GM12878 (cell line): ENCODE measurements at regions not wholly inside any gene's neighbourhood (a gene's known extent, or its start where the extent isn't known, plus 50 kb on each side); places are given as distances from the start of the nearest gene placed in this dataset.

Source experiments
- ATAC-seq: fragments of 200-7000 bp; cut with Tn5 transposase; 3 replicates; pipeline ENCODE4 v1.9.1; 2020; ENCODE audit warnings: mild to moderate bottlenecking, moderate library complexity
- BruUV-seq: library from RNA; stranded (reverse); fragments of 400-500 nt; replicated peaks from 2 replicates; lab custom pipeline; 2021; lab: Mats Ljungman, UMichigan
- CTCF ChIA-PET: fragments of 300-600 bp; sonication (Branson Sonifier 250); formaldehyde crosslinking; extraction: SDS; loops from one replicate; lab custom pipeline; 2021; ENCODE audit warnings: inconsistent platforms; lab: Yijun Ruan, JAX
- POLR2A ChIA-PET: fragments of 350-600 bp; formaldehyde crosslinking; extraction: SDS; loops from one replicate; lab custom pipeline; 2021; ENCODE audit warnings: inconsistent platforms; lab: Charles Lee
- RAD21 ChIA-PET: fragments of 300-600 bp; sonication (Branson Sonifier 250); formaldehyde crosslinking; loops from one replicate; lab custom pipeline; 2023; ENCODE audit warnings: antibody characterized with exemption; ENCODE audit not compliant: unreplicated experiment; lab: Charles Lee
- SMC1A ChIA-PET: fragments of 300-600 bp; sonication (Branson Sonifier 250); formaldehyde crosslinking; loops from one replicate; lab custom pipeline; 2023; ENCODE audit not compliant: unreplicated experiment, uncharacterized antibody; lab: Charles Lee
- DNase-seq: peaks from one replicate; pipeline ENCODE4 v3.0.0-alpha.2; 2011; ENCODE audit warnings: low read depth, low spot score
- FAIRE-seq: peaks from 3 replicates; lab custom pipeline; 2011; peaks lifted over from hg19 to GRCh38; lab: Jason Lieb, UNC
- H2AFZ ChIP-seq: 2 replicates; pipeline ENCODE4 v1.6.0; 2011; ENCODE audit warnings: low read depth, low read length, control low read depth; ENCODE audit not compliant: control insufficient read depth
- H3K27ac ChIP-seq: 2 replicates; pipeline ENCODE4 v1.5.1; 2011; ENCODE audit warnings: control low read depth; ENCODE audit not compliant: control insufficient read depth, insufficient read depth
- H3K27me3 ChIP-seq, 2 experiments: replicated peaks in 1 of 2; 2 replicates each; pipeline versions ENCODE4 v1.6.0 to v1.6.1; 2011; ENCODE audit warnings: low read length in 1 of 2; ENCODE audit not compliant: control insufficient read depth in 2 of 2, insufficient read depth in 2 of 2
- H3K36me3 ChIP-seq, 2 experiments: 2 replicates each; pipeline ENCODE4 v1.5.1; 2011; ENCODE audit warnings: low read length in 1 of 2; ENCODE audit not compliant: control insufficient read depth in 2 of 2, insufficient read depth in 2 of 2
- H3K4me1 ChIP-seq: 2 replicates; pipeline ENCODE4 v1.6.1; 2011; ENCODE audit warnings: mild to moderate bottlenecking, low read length, moderate library complexity, mixed read lengths; ENCODE audit not compliant: control insufficient read depth, insufficient read depth
- H3K4me2 ChIP-seq: 2 replicates; pipeline ENCODE4 v1.6.0; 2011; ENCODE audit warnings: control low read depth; ENCODE audit not compliant: control insufficient read depth, insufficient read depth
- H3K4me3 ChIP-seq: fragments of 200-600 bp; sonication (generic); 2 replicates; pipeline ENCODE4 v1.5.1; 2016
- H3K79me2 ChIP-seq: 2 replicates; pipeline ENCODE4 v1.6.0; 2011; ENCODE audit warnings: low read length; ENCODE audit not compliant: control insufficient read depth, insufficient read depth
- H3K9ac ChIP-seq: 2 replicates; pipeline ENCODE4 v1.8.0; 2011; ENCODE audit warnings: low read length, control low read depth, mixed read lengths; ENCODE audit not compliant: control insufficient read depth, insufficient read depth
- H3K9me3 ChIP-seq: replicated peaks from 3 replicates; pipeline ENCODE4 v1.5.1; 2011; ENCODE audit warnings: mild to moderate bottlenecking, low read length; ENCODE audit not compliant: control insufficient read depth, insufficient read depth
- H4K20me1 ChIP-seq: 2 replicates; pipeline ENCODE4 v1.6.0; 2011; ENCODE audit not compliant: control insufficient read depth, insufficient read depth
- ESRRA ChIP-seq: IDR thresholded peaks from 2 replicates; pipeline ENCODE4 v1.6.1; 2012; ENCODE audit warnings: mild to moderate bottlenecking, low read length, improper control_type of control experiment
- NFIC ChIP-seq: IDR thresholded peaks from 2 replicates; pipeline ENCODE4 v1.6.1; 2012; ENCODE audit warnings: low read depth, mild to moderate bottlenecking, inconsistent platforms, low read length, moderate library complexity
- PRDM15 ChIP-seq: fragments of 450-650 bp; formaldehyde crosslinking; IDR thresholded peaks from 2 replicates; pipeline ENCODE4 v1.4.0; 2020; ENCODE audit warnings: mild to moderate bottlenecking, moderate library complexity
- ZBTB4 ChIP-seq: fragments of 450-650 bp; formaldehyde crosslinking; IDR thresholded peaks from 2 replicates; pipeline ENCODE4 v1.4.0; 2022; ENCODE audit warnings: mild to moderate bottlenecking, moderate library complexity
- WGBS: methylation state at CpG from one replicate; pipeline ENCODE4 v1.1.6; 2016; ENCODE audit warnings: low lambda C conversion rate; ENCODE audit not compliant: insufficient replicate concordance, insufficient coverage; ENCODE audit errors: missing lambda C conversion rate; 5-methylcytosine and 5-hydroxymethylcytosine counted together
- in situ Hi-C: fragments of 300-500 bp; cut with MboI; formaldehyde crosslinking; loops from 9 replicates; pipeline ENCODE4 v1.14.3; 2018; ENCODE audit warnings: mixed read lengths
- intact Hi-C: fragments of 100-400 bp; cut with micrococcal nuclease; formaldehyde crosslinking; loops from one replicate; pipeline ENCODE4 v1.14.2; 2022; ENCODE audit not compliant: unreplicated experiment
- TF ChIP-seq, protein P1 (sequence below): fragments of 450-650 bp; IDR thresholded peaks from 2 replicates; pipeline ENCODE4 v1.6.1; 2017; ENCODE audit warnings: mild to moderate bottlenecking, moderate library complexity

GRCh38 chrX:74248889-74249288, 55.1 kb upstream of the ZCCHC13 start:
- no peak overlapping the region for H3K9ac ChIP-seq

DNA sequence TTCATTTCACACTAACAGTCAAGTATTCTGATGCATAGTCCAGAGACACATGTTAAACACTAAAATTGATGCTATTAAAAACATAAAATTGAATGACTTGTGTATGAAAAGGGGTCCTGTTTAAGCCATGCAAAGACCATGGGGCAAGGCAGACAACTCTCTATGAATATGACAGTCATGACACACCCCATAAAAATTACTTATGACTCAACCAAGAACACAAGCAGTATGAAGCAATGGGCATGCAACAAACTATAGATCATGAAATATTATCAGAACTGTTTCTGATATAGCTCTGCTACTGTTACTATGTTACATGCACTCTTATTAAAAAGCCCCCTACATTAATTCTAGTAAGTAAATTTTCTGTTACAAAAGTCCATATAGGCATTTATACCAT, 57.5 kb upstream of the ZCCHC13 start:
- H3K4me3 ChIP-seq: no peak overlapping the region
- SMC1A ChIA-PET: no interaction called here
- no peak for TF ChIP-seq PRDM15
- TF ChIP-seq, protein P1, sequence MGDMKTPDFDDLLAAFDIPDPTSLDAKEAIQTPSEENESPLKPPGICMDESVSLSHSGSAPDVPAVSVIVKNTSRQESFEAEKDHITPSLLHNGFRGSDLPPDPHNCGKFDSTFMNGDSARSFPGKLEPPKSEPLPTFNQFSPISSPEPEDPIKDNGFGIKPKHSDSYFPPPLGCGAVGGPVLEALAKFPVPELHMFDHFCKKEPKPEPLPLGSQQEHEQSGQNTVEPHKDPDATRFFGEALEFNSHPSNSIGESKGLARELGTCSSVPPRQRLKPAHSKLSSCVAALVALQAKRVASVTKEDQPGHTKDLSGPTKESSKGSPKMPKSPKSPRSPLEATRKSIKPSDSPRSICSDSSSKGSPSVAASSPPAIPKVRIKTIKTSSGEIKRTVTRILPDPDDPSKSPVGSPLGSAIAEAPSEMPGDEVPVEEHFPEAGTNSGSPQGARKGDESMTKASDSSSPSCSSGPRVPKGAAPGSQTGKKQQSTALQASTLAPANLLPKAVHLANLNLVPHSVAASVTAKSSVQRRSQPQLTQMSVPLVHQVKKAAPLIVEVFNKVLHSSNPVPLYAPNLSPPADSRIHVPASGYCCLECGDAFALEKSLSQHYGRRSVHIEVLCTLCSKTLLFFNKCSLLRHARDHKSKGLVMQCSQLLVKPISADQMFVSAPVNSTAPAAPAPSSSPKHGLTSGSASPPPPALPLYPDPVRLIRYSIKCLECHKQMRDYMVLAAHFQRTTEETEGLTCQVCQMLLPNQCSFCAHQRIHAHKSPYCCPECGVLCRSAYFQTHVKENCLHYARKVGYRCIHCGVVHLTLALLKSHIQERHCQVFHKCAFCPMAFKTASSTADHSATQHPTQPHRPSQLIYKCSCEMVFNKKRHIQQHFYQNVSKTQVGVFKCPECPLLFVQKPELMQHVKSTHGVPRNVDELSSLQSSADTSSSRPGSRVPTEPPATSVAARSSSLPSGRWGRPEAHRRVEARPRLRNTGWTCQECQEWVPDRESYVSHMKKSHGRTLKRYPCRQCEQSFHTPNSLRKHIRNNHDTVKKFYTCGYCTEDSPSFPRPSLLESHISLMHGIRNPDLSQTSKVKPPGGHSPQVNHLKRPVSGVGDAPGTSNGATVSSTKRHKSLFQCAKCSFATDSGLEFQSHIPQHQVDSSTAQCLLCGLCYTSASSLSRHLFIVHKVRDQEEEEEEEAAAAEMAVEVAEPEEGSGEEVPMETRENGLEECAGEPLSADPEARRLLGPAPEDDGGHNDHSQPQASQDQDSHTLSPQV: no peak
- TF ChIP-seq ZBTB4 (CRISPR knock-in tag): no peak
- TF ChIP-seq ESRRA: no peak

More at GRCh38 chrX:74248889-74249288, 55.1 kb upstream of the ZCCHC13 start:
- Histone ChIP-seq H3K79me2 (no peaks in the 10 kb centered on the region), H3K4me3 (no peak overlapping the region), H3K27me3 (no peaks in the 10 kb centered on the region), H3K36me3 (no peaks in the 10 kb centered on the region; a peak in 1 of 4 replicates), H2AFZ (no peak overlapping the region), H3K27ac (no peak overlapping the region), H3K9me3 (no peaks in the 10 kb centered on the region), H3K4me2 (no peak overlapping the region), H4K20me1 (no peaks in the 10 kb centered on the region), H3K4me1 (no peaks in the 10 kb centered on the region)
- no TSS peak for BruUV-seq
- DNase-seq: no peak
- no peak for TF ChIP-seq NFIC
- in situ Hi-C loops: no loop called here
- ChIA-PET SMC1A (no interaction called here), CTCF (no interaction called here), POLR2A (no interaction called here), RAD21 (interaction anchor here (1.4 kb wide), 1 partner anchor 76 kb away, joined by 3 read pairs; no protein-coding TSS in a partner anchor)
- intact Hi-C loops: no loop called here
- no peak for FAIRE-seq
- WGBS: 67% methylated on average over 4 of the region's 4 CpGs
- ATAC-seq: no peak

More for the DNA sequence above, 57.5 kb upstream of the ZCCHC13 start:
- ChIA-PET POLR2A (interaction anchor here (0.6 kb wide), 1 partner anchor 1031 kb away, joined by 4 read pairs; no protein-coding TSS in a partner anchor), RAD21 (no interaction called here), CTCF (no interaction called here)
- no peak for DNase-seq
- no peaks in the 10 kb centered on the region for H3K36me3 ChIP-seq
- in situ Hi-C loops: no loop called here
- no peak overlapping the region for H3K4me2 ChIP-seq
- no TSS peak for BruUV-seq
- no peak overlapping the region for H3K9ac ChIP-seq
- no peak for FAIRE-seq
- intact Hi-C loops: no loop called here
- no peak for ATAC-seq
- no peak overlapping the region for H3K27ac ChIP-seq
- H3K79me2 ChIP-seq: no peaks in the 10 kb centered on the region
- H3K9me3 ChIP-seq: no peaks in the 10 kb centered on the region
- H3K4me1 ChIP-seq: no peaks in the 10 kb centered on the region
- H3K27me3 ChIP-seq: no peaks in the 10 kb centered on the region
- no peak overlapping the region for H2AFZ ChIP-seq
- H4K20me1 ChIP-seq: no peaks in the 10 kb centered on the region
